Middle frontal gyrus (tissue), 1 donor: ENCODE measurements at regions not wholly inside any gene's neighbourhood (a gene's known extent, or its start where the extent isn't known, plus 50 kb on each side); places are given as distances from the start of the nearest gene placed in this dataset.

Source experiments
- DNase-seq: peaks from one replicate; pipeline ENCODE4 v3.0.0-alpha.2; 2015; ENCODE audit warnings: low spot score; ENCODE audit errors: extremely low spot score

DNA sequence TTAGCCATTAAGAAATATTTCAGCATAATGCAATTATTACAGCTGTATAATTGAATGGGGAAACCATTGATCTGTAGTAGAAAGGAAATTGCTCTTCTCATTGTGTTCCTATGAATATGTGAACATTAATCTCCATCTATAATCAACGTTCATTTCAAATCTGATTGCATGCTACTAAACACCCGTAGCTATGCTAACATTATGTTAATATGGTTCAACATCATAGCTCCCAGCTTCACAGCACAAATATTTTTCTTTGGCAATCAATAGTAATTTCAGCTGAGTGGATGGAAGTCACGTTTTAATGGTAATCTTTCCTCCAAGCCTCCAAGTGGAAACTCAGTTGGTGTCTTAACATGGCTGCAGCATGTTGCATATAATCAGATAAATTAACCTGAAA, 454.4 kb downstream of the MAFB start:
- no peak for DNase-seq

DNA sequence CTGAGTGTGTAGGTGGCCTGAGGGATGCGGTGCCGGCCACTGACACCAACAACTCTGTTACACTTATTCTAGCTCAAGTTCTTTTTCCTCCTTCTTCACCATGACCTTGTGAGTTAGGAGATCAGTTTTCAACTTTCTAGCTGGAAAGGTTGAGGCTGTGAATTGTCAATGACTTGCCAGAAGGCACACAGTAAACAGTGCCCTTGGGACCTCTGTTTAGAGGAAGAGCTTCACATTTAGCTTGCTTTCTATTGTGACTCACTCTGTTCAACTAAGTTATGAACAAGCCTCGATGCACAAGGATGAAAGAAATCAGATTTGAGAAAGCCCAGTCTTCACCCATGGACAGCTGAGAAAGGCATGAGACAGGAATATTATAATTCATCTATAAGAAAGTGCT, 455.6 kb downstream of the MAFB start:
- DNase-seq = no peak

DNA sequence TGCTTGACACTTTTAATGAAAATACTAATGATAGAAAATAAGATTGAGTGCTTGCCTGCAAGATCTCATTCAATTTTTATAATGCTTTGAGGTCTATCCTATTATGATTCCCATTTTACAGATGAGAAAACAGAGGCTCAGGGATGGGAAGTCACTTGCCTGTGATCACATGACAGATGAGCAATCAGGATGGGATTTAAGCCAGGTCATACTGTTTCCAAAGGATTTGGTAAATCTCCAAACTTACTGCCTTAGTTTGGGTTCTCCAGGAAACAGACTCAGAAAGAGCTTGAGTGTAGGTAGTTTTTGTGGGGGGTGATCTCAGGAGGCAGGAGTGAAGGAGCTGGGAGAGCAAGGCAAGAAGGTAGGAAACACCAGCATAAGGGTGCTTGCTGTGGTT, 456.3 kb downstream of the MAFB start:
- no peak for DNase-seq

DNA sequence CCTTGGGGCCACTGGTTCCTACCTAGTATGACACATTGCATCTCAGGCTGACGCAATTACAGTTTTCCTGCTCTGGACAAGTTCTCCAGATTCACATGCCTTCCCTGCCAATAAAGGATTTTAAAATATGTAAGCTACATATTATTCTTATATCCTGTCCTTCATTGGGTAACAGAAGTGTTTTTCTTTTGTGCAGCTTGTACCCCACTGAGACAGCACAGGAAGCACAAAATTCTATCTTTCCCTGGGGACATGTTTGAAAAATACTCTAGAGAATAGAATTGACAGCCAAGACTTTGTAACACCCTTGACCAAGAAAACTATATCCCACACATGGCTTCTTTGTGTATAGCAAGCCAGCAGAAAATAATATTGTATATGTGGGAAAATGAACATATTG, 456.8 kb downstream of the MAFB start:
- no peak for DNase-seq

DNA sequence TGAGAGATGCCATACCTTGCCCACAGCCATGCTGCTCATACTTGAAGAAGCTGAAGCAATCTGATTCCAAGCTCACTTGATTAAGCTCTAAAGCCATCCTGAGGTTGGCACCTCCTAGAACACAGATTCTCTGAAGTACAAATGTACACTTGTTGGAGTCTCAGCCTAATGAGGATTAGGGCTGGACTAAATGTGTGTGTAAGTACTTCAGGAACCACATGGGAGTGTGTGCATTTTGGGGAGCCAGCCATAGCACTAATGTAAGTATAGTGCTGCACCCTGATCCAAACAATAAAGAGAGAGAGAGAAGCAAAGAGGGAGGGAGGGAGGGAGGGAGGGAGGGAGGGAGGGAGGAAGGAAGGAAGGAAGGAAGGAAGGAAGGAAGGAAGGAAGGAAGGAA, 458.6 kb downstream of the MAFB start:
- DNase-seq = no peak

DNA sequence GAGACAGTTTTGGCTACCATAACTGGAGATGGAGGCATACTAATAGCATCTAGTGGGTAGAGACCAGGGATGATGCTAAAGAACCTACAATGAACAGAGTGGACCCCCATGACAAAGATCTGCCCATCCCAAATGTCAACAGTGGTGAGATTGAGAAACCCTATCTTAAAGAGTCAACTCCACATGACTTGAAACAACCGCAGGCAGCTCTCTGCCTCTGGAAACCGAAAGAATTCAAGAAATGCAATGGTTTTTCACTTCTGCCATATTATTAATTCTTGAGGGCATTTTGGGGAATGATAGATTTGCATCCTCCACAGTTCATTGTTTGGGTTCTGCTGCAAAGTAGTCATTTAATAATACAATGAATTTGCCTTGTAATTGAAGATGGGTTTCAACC, 463.4 kb downstream of the MAFB start:
- DNase-seq = no peak

DNA sequence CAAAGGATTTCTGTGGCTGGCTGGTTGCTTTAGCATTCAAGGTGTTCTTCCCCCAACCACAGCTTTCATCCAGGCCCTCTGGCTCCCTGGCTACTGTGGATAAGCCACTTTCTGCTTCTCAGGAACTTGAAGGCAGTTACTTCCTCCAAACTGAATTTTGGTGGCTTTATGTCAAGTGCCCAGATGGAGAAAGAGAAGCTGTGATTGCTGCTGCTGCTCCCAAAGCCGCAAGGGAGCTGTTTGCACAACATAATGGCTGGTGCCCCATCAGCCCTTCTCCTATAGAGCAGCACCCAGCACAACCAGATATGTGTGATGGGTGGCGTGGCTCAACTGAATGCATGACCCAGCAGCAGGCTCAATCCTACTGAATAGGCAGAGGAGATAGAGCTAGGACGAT, 465.2 kb downstream of the MAFB start:
- no peak for DNase-seq

DNA sequence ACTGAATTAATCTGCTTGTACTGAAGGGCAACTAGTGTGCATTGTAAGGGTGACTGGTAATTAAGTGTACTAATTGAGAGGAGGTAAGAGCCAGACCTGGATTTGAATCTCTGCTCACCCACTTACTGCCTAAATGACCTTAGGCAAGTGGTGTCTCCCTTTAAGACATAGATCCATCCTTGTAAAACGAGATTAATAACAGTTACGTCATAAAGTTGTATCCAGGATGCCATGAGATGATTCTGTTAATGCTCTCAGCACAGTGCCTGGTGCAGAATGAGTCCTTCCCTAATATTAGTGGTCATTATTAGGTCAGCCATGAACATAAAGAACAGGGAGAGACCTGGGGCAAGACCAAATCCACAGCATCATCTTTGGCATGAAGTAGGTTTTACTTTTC, 470.1 kb downstream of the MAFB start:
- no peak for DNase-seq

DNA sequence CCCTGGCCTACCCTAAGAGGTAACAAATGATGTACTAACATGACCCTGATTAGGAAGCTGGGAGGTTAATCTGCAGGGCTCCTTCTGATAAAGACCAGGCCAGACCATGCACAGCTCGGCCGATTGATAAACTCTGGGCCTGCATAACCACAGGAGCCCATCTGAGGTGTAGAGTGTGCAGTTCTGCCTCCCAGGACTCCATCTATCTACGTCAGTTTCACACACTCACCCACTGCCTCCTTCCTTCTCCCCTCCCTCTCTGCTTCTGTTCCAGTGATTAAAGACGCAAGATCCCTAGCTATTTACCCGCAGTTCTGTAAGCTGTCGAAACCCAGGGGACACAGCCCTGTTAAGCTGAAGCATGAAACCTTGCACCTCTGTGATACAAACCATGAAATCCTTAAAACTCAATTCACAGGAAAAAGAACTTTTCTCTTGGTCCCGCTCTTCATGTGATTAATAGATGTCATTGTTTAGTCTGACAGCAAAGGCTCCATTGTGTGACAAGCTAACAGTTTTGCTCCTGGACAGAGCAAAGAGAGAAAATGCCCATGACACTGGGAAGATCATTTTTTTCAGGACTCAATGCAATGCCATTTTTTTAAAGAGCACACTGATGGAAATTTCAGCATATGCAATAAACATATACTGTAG, 470.6 kb downstream of the MAFB start:
- DNase-seq = no peak

DNA sequence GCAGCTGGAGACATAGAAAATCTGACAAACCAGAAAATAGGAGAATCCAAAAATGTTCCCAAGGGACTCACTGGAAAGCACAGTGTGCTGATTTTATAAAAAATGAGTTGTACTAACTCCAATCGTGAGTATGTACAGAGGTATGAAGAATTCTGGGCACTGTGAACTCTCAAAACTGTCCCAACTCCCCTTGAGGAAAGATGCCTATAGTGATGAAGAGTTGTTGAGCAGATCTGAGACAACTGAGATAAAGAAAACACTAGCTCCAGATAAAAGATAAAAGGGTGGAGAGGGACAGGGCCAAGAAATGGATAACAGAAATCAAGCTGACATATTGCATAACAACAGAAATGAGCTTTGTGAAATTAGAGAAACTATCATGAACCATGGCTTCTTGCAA, 481.4 kb downstream of the MAFB start:
- DNase-seq = no peak

DNA sequence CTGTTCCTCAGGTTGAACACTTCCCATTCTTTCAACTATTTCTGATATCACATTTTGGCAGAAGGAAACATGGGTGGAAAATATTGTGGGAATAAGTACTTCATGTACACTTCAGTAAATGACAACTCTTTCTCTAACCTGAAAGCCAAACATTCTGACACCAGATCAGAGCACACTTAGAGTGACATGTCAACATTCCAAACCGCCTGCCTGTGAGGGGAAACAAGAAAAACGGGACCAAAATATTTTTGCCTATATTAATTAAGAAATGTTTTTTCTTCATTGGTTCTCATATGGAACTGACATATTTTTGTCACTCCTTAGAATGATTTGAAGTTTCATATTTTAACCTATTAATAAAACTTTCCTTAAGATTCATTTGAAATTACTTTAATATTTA, 483.1 kb downstream of the MAFB start:
- no peak for DNase-seq

DNA sequence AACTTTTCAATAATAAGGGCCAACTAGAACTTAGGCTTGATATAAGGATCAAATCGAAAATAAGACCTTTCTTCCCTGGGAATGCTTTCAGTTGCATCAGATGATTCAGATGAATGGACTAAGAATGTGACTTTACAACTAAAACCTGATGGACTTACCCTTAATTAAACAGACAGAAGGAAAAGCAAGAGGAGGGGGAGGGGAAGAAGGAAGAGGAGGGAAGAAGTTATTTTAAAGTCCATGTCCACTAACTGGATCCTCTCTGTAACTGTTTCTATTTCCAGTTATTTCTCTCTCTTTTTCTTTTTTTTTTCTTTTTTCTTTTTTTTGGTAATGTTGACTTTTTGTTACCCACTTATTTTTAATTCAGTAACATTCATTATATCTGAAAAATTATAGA, 486.0 kb downstream of the MAFB start:
- DNase-seq = no peak

DNA sequence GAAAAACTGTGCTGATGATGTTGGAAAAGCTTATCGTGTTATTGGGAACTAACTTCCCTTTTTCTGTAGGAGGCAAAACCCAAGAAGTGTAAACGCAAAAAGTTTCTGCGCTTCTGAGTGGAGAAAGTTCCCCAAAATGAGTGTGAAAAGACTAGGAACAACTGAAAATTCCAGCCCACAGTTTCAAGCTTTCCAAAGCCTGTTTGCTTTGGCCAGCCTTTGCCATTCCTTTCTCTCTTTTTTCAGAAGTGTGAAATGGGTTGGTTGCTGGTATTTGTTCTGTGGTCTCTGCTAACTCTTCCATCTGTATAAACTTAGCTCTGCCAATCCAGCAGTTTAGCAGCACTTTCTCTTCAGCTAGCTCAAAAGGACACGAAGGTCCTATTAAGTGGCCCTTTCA, 491.3 kb downstream of the MAFB start:
- DNase-seq = no peak

DNA sequence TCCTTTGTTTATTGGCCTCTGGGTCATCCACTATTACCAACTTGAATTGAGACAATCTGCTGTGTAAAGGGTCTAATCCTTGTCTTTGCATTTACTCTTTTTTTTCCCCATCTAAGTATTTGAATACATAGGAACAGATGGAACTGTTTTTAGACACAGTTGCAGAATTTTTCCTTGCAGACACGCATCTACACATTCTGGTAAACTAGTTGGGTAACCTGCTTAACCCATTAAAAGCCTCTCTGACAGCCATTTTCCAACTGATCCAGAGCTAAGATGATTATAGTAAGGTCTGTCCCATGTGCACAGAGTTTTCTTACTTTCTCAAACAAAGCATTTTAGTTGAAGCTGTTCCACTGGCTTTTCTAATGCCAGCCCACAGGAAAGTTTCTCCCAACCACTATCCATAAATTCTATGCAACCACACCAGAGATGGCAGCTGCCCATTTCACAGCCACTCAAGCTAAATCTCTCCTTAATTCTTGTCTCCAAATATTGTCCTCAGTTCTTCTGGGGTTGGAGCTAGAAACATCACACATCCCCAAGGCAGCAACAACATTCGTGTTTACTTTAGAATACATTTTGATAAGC, 492.1 kb downstream of the MAFB start:
- DNase-seq = no peak

DNA sequence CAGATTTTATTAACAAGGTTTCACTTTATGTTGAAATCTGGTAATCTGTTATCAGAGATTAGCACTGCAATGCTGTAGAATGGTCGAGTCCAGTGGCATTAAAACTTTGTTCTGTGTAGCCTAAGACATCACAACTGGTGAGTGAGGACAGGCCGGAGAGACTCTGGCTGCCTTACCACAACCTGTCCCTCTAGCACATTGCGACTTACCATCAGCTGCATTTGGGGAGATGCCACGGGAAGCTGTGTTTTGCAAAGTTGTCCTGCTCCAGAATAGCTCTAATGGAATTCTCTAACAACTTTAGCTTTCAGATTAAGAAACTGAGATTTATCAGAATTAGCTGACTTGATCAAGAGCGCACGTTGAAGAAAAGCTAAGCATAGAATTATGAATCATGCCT, 493.3 kb downstream of the MAFB start:
- DNase-seq = no peak

DNA sequence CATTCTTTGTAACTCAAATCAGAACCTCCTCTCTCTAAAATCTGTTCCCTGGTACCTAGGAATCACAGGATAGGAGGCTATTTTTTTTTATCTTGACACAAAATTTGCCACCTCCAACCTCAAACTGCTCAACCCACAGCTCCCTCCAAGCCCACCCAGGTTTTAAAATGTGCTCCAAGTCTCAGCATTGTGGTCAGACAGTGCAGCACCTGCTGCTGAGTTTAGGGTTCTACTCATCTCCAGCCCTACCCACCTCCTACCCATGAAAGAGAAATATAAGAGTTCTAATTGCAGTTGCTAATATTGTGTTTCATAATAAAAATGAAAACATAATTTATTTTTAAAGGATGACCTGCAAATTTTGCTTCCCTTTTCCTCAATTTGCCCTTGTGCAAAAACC, 496.5 kb downstream of the MAFB start:
- no peak for DNase-seq

DNA sequence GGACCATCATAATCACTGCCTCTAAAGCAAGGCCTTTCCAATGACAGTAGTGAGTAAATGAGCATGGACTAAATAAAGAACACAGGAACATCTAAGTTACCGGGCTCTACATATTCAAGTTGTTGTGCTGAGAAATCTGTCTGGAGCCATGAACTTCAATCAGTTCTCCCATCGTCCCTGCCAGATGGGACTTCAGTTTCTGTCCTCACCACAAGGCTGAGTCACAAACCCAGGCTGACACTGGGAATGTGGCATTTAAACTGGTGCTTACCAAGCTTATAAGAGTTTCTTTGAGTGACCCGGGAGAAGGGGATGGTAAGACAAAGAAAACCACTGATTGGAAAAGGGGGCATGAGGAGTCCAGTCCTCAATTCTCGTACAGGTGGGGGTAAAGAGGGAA, 497.0 kb downstream of the MAFB start:
- no peak for DNase-seq

DNA sequence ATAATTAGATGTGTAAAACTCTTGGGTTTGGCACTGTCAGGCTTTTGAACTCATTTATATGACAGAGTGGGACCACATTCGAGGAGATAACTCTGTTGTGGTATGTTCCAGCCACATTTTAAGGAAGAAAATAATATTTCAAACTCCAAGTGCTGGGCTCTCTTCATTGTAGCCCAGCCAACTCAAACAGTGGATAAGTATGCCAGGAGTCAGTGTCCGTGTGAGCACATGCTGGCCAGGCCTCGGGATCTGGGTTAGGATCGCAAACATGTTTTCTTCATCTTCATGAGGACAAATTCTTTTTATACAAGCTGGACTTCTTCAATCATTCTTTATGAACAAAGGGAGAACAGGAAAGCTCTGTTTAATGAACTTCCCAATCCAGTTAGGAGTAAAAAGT, 497.5 kb downstream of the MAFB start:
- no peak for DNase-seq

DNA sequence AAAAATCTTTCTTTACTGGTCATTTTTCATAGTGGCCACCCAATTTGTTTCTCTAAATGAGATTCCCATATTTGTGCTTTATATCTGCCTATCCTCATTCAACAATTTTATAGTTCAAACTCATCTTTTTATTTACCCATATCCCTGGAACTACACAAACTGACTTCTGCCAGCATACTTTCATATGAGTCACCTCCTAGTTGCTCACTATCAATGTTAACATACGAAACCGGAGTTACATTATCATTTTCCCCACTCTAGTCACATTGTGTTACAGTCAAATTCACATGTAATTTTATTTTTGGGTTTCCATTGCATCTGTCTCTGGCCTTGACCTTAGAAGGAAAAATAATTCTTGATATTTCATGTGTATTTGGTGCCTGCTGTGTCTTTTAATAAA, 499.4 kb downstream of the MAFB start:
- no peak for DNase-seq

DNA sequence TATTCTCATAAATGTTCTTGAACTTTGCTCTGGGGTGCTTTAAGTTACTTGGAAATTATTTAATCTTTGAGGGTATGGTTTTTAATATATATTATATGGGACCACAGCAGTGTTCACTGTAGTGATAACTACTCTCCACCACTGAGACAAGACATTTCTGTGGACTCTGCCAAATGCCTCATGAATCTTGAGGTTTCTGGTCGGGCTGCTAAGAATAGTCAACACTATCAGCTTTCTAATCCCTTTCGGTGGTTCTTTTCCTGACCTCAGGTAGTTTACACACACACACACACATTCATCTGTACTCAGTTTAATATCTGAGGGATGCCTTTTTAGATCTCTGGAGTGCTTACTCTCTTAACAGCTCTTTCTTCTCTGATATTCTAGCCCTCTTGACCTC, 500.7 kb downstream of the MAFB start:
- no peak for DNase-seq

DNA sequence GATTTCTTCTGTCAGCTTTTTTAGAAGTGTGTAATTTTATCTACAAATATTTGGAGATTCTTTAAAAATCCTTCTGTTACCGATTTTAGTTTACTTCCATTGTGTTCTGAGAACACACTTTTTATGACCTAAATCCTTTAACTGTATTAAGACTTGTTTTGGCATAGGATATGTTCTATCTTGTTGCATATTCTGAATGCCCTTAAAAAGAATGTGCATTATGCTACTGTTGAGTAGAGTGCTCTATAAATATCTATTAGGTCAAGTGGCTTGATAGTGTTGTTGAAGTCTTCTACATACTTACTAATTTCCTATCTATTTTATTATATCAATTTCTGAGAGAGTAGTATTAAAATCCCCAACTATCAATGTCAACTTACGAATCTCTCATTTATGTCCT, 502.2 kb downstream of the MAFB start:
- DNase-seq = no peak

DNA sequence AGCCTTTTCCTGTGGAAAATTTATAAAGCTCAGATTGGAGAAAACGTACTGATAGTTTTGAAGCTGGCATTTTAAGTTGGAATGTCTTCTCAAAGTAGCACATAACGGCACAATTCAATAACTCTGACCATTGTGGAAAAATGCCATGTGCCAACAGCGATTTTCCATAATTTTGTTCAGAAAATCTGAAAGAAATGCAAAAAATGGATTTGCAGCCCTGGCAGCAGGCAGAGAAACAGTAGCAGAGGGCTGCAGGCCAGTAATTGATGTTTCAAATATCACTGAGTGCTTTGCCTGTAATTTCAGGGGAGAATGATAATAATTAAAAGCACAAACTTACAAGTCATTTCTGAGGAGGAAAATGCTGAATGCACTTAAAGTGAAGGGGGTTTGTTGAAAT, 507.4 kb downstream of the MAFB start:
- DNase-seq = no peak

DNA sequence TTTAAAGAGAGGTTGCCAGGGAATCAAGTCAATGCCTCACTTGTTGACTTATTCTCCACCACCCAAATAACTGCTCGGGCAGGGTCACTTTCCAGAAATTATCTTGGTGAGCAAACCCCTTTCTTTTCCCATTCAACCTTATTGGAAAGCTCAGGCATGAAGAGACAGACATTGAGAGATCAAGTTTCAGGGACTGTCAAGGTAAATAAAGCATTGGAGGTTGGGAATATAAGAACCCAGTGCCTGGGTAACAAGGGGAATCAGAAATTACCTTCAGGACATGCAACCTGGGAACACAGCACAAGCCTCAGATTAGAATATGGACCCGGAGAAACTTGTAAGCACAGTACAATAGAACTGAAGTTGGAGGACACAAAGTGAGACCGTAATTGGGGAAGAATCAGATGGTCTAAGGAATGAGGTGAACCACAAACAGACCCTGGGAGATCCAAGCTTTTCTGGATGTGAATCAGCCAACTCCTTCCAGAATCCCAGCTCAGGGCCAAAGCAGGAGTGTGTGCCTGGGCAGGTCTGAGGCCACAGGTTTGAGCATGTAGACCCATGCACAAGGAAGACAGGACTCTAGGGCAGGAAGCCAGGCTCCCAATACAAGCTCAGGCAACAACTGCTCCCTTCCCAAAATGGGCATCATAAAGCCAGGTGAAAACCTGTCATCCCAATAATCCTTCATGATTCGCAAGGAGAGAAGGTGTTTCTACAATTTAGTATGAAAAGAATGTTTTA, 512.8 kb downstream of the MAFB start:
- DNase-seq = no peak
